Natural killer cell (primary cell): ENCODE measurements at regions not wholly inside any gene's neighbourhood (a gene's known extent, or its start where the extent isn't known, plus 50 kb on each side); places are given as distances from the start of the nearest gene placed in this dataset.

ENCODE experiments used
- ATAC-seq, 3 donors: fragments of 150-1000 bp in 2 of 3; fragments of 200-7000 bp in 1 of 3; cut with Tn5 transposase; 1 replicate in 1 of 3; 2 replicates in 2 of 3; pipeline ENCODE4 v1.10.0; 2021; ENCODE audit warnings: mild to moderate bottlenecking in 2 of 3, moderate library complexity in 2 of 3
- DNase-seq, 2 donors: peaks; one replicate each; pipeline versions ENCODE4 v3.0.0 to v3.0.0-alpha.2; 2013 to 2021; ENCODE audit warnings: mixed read lengths in 1 of 2
- H3K27ac ChIP-seq: one replicate; pipeline ENCODE4 v1.5.1; 2013; ENCODE audit warnings: mild to moderate bottlenecking, low read length
- H3K27me3 ChIP-seq: one replicate; pipeline ENCODE4 v1.6.1; 2013; ENCODE audit warnings: low read length; ENCODE audit not compliant: control insufficient read depth, insufficient read depth
- H3K36me3 ChIP-seq: one replicate; pipeline ENCODE4 v1.6.1; 2013; ENCODE audit warnings: low read length; ENCODE audit not compliant: control insufficient read depth, insufficient read depth
- H3K4me1 ChIP-seq: one replicate; pipeline ENCODE4 v1.6.1; 2013; ENCODE audit warnings: low read length; ENCODE audit not compliant: control insufficient read depth, insufficient read depth
- H3K4me3 ChIP-seq: one replicate; pipeline ENCODE4 v1.5.1; 2013; ENCODE audit warnings: low read length
- H3K9me3 ChIP-seq: one replicate; pipeline ENCODE4 v1.6.1; 2013; ENCODE audit warnings: low read length; ENCODE audit not compliant: control insufficient read depth, insufficient read depth
- H3K27ac Mint-ChIP-seq, 2 donors: one replicate each; pipeline ENCODE4 v1.8.0; 2022; ENCODE audit warnings: mild to moderate bottlenecking in 2 of 2, mixed read lengths in 2 of 2, moderate library complexity in 1 of 2
- H3K27me3 Mint-ChIP-seq, 2 donors: one replicate each; pipeline ENCODE4 v1.8.0; 2022; ENCODE audit warnings: low read depth in 2 of 2, mixed read lengths in 2 of 2
- H3K36me3 Mint-ChIP-seq: one replicate; pipeline ENCODE4 v1.8.0; 2022; ENCODE audit warnings: mixed read lengths
- H3K4me1 Mint-ChIP-seq, 2 donors: one replicate each; pipeline ENCODE4 v1.8.0; 2022; ENCODE audit warnings: mixed read lengths in 2 of 2
- H3K4me3 Mint-ChIP-seq: one replicate; pipeline ENCODE4 v1.8.0; 2022; ENCODE audit warnings: mild to moderate bottlenecking, moderate library complexity, mixed read lengths
- H3K9me3 Mint-ChIP-seq, 2 donors: one replicate each; pipeline ENCODE4 v1.8.0; 2022; ENCODE audit warnings: mixed read lengths in 2 of 2
- WGBS: methylation state at CpG from one replicate; pipeline ENCODE4 v1.1.7; 2013; ENCODE audit warnings: missing lambda C conversion rate; ENCODE audit not compliant: insufficient coverage; 5-methylcytosine and 5-hydroxymethylcytosine counted together
- intact Hi-C: fragments of 100-400 bp; cut with micrococcal nuclease; formaldehyde crosslinking; loops from one replicate; pipeline ENCODE4 v1.14.2; 2022
- TF ChIP-seq, protein P1 (sequence below): fragments of 200-600 bp; IDR thresholded peaks from one replicate; pipeline ENCODE4 v1.8.0; 2022; ENCODE audit warnings: antibody characterized with exemption

DNA sequence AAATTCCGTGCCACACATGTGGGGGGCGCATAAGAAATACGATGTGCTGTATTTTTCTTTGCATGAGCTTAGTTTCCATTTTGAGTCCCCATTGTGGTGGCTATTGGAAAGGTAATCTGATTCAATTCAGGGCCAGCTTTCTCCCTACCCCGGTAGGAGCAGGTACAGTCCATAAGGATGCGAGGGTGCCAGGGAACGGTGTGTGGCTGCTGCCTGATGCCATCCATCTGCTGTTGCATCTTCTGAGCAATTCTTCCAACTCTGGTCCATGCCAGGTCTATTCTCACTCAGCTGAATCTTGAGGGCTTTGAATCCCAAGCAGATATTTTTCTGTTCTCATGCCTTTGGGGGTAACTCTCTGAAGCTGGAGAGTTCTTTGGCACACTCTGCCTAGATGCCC is 392.7 kb downstream of the AGTPBP1 start:
- Mint-ChIP-seq H3K4me3 (no peak overlapping the region), H3K4me1 (no peaks in the 10 kb centered on the region), H3K27ac (no peak overlapping the region), H3K9me3 (no peaks in the 10 kb centered on the region), H3K27me3 (peaks cover 0 to 11% of the 10 kb centered on the region in 2 donors), H3K36me3 (no peaks in the 10 kb centered on the region)
- TF ChIP-seq, protein P1, sequence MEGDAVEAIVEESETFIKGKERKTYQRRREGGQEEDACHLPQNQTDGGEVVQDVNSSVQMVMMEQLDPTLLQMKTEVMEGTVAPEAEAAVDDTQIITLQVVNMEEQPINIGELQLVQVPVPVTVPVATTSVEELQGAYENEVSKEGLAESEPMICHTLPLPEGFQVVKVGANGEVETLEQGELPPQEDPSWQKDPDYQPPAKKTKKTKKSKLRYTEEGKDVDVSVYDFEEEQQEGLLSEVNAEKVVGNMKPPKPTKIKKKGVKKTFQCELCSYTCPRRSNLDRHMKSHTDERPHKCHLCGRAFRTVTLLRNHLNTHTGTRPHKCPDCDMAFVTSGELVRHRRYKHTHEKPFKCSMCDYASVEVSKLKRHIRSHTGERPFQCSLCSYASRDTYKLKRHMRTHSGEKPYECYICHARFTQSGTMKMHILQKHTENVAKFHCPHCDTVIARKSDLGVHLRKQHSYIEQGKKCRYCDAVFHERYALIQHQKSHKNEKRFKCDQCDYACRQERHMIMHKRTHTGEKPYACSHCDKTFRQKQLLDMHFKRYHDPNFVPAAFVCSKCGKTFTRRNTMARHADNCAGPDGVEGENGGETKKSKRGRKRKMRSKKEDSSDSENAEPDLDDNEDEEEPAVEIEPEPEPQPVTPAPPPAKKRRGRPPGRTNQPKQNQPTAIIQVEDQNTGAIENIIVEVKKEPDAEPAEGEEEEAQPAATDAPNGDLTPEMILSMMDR = no peak
- intact Hi-C loops = no loop called here
- DNase-seq (no peak), ATAC-seq (no peak)
- H3K9me3 ChIP-seq = no peaks in the 10 kb centered on the region
- no peaks in the 10 kb centered on the region for H3K36me3 ChIP-seq
- 88% methylated on average over 6 of the region's 6 CpGs for WGBS
- no peak overlapping the region for H3K27ac ChIP-seq
- no peak overlapping the region for H3K4me3 ChIP-seq
- no peaks in the 10 kb centered on the region for H3K27me3 ChIP-seq
- H3K4me1 ChIP-seq = no peaks in the 10 kb centered on the region

DNA sequence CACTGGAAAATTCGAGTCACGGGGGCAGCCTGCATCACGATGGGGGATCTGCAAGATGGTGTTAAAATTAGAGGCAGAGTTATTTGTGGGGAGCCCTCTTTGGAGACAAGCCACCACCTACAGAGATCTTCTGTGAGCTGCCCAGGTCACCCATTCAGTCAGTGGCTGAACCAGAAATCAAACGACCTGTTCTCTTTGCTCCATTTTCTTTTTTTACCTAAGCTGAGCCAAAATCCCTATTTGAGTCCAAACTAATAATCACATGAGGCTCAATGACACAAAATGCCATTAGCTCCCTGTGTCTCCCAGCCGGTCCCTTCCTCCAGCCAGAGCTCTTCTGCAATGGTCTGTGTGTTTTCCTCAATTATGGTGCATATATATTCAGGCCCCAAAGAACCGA is 394.2 kb downstream of the AGTPBP1 start:
- Histone ChIP-seq H3K27me3 (no peaks in the 10 kb centered on the region), H3K36me3 (no peaks in the 10 kb centered on the region), H3K9me3 (no peaks in the 10 kb centered on the region), H3K4me3 (no peak overlapping the region), H3K27ac (no peak overlapping the region), H3K4me1 (no peaks in the 10 kb centered on the region)
- ATAC-seq (no peak), DNase-seq (no peak)
- TF ChIP-seq, protein P1 = no peak
- H3K4me1 Mint-ChIP-seq = no peaks in the 10 kb centered on the region
- peaks cover 11 to 24% of the 10 kb centered on the region in 2 donors for H3K27me3 Mint-ChIP-seq
- 69% methylated on average over 6 of the region's 6 CpGs for WGBS
- intact Hi-C loops = no loop called here
- H3K36me3 Mint-ChIP-seq = no peaks in the 10 kb centered on the region
- no peaks in the 10 kb centered on the region for H3K9me3 Mint-ChIP-seq
- no peak overlapping the region for H3K4me3 Mint-ChIP-seq
- no peak overlapping the region for H3K27ac Mint-ChIP-seq

DNA sequence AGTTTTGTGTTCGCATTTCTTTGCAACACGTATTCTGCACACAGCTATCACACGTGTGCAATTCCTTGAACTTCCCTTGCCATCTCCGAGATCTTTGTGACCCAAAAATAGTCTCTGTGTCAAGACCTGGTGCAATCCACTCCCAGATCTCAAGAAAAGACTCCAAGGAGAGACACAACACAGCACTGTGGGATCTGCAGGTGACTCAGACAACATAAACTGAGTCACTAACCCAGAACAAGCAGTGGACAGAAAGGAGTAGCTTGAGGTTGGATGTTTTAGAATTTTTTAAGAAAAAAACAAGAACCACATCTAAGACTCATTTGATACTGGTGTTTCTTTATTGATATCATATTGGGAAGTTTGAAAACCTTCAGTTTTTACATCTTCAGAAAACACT is 396.9 kb downstream of the AGTPBP1 start:
- H3K27ac ChIP-seq = no peak overlapping the region
- no peaks in the 10 kb centered on the region for H3K4me1 ChIP-seq
- 75% methylated on average over 4 of the region's 4 CpGs for whole genome bisulfite sequencing
- H3K36me3 ChIP-seq = no peaks in the 10 kb centered on the region
- DNase-seq = no peak
- Mint-ChIP-seq H3K27me3 (peaks cover 26 to 42% of the 10 kb centered on the region in 2 donors), H3K9me3 (no peaks in the 10 kb centered on the region), H3K27ac (no peak overlapping the region), H3K4me1 (no peaks in the 10 kb centered on the region), H3K36me3 (no peaks in the 10 kb centered on the region), H3K4me3 (no peak overlapping the region)
- TF ChIP-seq, protein P1 = no peak
- no peaks in the 10 kb centered on the region for H3K27me3 ChIP-seq
- H3K9me3 ChIP-seq = no peaks in the 10 kb centered on the region
- no peak overlapping the region for H3K4me3 ChIP-seq
- no peak for ATAC-seq
- intact Hi-C loops = no loop called here

DNA sequence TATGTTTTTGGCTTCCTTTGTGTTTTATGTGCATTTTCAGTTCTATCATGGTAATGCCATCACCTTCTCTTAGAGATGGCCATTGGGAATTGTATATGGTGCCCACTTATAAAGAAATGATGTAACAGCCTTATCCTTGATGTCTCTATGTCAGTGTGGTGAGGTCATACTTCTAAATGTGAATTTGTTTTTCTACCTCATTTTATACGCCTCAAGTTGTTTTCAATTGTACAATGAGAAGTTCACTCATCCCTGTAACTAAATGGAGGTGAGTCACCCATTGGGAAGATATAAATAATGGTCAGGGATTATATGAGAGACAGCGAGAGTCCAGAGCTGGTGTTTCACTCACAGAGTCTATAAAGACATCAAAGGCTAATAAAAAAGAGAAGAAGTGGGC is 402.4 kb downstream of the AGTPBP1 start:
- Histone ChIP-seq H3K4me3 (no peak overlapping the region), H3K4me1 (no peaks in the 10 kb centered on the region), H3K36me3 (no peaks in the 10 kb centered on the region), H3K27ac (no peak overlapping the region), H3K9me3 (no peaks in the 10 kb centered on the region), H3K27me3 (peaks cover 6% of the 10 kb centered on the region)
- Mint-ChIP-seq H3K36me3 (no peaks in the 10 kb centered on the region), H3K4me3 (no peak overlapping the region), H3K9me3 (no peaks in the 10 kb centered on the region), H3K4me1 (no peaks in the 10 kb centered on the region), H3K27me3 (peaks cover 31 to 48% of the 10 kb centered on the region in 2 donors), H3K27ac (no peak overlapping the region)
- WGBS = 50% methylated on average over 2 of the region's 2 CpGs
- intact Hi-C loops = no loop called here
- DNase-seq (no peak), ATAC-seq (no peak)
- TF ChIP-seq, protein P1 = no peak
